HG03342 (cell line): ENCODE measurements at regions not wholly inside any gene's neighbourhood (a gene's known extent, or its start where the extent isn't known, plus 50 kb on each side); places are given as distances from the start of the nearest gene placed in this dataset.
"Not testable (repeated sequence)": the region's sequence is repeated elsewhere in the genome, so short reads cannot be mapped to it uniquely, and the experiment has no call there.

Experiments used
- ATAC-seq: cut with Tn5 transposase; IDR thresholded peaks from one replicate; pipeline ENCODE4 v1.9.1; 2021; ENCODE audit warnings: mild to moderate bottlenecking, moderate library complexity; ENCODE audit not compliant: unreplicated experiment

DNA sequence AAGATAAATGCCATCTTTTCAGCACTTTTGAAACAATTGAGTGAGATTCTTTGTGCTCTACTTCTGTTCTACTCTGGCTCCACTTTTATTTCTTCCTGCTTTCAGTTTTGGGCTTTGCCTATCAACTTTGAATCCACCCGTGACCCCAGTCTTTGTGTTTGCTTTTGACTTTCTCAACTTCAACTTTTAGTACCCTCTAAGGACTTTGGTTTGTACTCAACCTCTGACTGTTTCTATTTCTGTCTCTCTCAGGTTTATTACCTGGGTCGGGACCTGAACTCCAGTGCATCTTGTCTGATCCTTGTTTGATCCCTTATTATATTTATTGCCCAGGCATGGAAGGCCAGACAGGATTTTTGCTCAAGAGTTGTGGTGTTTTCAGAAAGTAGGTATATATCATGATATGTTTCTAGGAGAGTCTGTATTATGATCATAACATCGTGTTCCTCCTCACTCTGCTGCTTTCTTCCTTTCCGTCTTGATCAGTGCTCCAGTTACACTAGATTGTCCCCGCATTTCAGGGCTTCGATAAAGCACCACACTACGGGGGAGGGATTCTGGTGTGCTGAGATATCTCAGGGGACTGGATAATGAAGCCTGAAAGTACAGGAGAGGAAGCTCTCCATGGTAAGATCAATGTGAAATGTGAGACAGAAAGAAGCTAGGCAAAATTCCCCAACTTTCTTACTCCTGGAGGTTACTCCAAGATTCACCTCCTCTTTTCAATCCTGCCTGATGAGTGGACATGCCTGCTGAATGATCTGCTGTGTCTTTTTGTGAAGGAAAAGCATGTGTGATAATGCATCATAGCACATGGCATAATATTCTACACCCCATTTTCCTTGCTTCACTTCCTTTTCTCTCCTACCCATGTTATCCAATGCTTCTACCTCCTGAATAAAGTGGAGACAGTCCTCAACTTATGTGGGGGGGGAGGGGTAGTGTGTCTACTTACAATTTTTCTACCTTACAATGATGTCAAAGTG lies 155.5 kb upstream of the GRIN3A start:
- no peak for ATAC-seq

DNA sequence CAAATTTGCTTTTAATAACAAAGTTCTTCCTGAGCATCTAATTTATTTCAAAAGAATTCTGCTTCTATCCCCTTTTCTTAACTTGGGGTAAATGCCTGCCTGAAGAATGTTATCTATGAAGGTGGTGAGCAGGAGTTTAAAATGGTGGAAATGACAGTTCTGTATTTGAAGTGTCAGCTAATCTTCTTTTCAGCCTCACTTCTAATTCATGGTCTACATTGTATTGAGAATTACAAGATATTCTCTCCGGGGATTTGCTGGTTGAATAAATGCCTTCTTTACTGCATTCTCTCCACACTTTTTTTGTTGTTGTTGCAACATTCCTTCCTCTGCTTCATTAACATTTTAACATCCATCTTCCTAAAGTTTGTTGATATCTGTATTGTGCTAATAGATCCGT lies 143.1 kb upstream of the GRIN3A start:
- ATAC-seq, result no peak

DNA sequence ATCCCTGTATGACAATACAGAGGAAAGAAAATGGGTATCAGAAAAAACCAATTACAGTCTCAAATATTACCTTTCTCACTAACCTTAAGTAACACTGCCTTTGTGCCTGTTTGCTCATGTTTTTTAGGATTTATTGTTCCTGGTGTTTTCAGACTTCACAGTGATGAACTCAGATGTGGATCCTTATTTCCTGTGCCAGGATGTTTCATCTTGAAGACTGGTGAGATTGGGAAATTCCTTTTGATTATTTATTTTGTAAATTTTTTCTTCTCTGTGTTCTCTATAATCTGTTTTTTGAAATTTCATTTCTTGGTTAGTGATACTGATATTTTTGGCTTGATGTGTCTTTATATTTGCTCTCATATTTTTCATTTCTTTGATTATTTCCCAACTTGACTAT lies 142.4 kb upstream of the GRIN3A start:
- no peak for ATAC-seq

DNA sequence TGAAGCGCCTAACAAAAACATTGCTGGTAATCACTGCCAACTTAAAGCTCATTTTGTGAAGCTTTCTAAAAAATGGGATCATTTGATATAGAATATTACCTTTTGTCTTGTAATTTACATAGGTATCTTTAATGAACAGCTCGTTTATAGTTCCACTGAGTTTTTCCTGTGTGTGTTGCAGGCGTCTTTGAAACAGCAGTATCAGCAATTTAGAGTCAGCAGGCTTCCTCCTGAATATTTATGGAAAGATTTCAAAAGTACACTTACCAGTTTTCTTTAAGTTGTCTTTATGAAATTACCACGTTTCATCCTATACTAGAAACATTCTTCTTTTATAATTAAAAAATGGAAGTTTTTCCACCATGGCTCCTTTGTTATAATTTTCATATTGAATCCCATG lies 140.3 kb upstream of the GRIN3A start:
- ATAC-seq, result no peak

- no peak for ATAC-seq
Measured at GRCh38 chr9:101877439-101877838, 139.0 kb upstream of the GRIN3A start.

- no peak for ATAC-seq
Measured at GRCh38 chr9:101861472-101861871, 123.0 kb upstream of the GRIN3A start.

DNA sequence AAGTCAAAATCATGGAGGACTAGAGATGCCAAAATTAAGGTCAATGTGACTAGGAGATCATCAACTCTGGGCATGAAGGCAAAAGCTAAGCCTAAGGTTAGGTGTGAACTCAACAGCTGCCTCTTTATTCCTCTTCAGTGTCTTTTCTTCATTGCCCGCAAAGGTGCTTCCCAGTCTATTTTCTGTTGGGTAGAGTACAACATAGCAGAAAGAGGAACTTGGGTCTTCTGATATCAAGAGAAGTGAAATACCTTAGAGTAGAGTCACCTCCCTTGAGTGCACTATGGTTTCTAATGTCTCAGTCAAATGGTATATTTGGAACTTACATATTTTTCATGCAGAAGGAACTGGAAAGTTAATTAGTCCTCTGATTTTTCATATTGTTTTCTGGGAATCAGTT lies 122.5 kb upstream of the GRIN3A start:
- ATAC-seq, result no peak

DNA sequence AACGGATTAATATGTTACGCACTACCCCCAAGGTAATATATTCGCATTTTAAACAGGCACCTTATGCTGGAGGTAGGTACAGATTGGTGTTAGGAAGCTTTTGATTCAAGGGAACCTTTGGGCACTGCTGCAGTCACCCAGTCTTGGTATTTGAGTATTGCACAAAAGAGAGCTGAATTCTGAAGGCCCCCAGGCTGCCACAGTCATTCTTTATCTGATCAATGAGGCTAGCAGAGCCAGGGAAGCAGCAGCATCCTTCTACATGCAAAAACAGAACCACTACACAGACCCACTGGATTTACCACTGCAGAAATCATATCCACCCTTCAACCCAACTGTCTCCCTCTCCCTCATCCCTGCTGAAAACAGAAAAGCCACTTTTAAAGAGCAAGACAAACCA lies 121.2 kb upstream of the GRIN3A start:
- no peak for ATAC-seq

GRCh38 chr9:101858026-101858425 lies 119.6 kb upstream of the GRIN3A start:
- ATAC-seq, result no peak

DNA sequence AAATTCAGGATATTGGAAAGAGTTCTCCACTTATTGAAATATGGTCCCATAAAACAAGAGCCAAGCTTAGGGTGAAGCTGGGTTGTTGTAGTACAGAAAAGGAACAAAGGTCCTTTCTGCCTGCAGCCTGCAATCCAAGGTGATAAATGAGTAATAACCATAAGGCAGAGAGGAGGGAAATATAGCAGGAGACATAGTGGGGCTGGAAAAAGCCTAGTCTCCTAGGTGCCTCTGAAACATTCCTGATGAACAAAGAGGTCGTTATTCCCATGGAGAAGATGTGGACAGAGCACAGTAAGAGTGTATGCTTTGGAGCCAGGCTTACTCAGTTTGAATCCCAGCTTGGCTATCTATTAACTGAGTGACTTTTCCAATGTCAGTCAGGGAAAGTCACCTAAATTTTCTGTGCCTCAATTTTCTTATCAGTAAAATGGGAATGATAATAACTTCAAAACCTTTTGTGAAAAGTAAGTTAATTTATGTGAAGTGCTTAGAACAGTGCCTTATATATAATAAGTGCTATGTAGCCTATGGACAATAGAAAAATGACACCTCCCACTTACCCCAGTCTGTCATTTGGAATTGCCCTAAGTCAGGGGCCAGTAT lies 110.8 kb upstream of the GRIN3A start:
- no peak for ATAC-seq

DNA sequence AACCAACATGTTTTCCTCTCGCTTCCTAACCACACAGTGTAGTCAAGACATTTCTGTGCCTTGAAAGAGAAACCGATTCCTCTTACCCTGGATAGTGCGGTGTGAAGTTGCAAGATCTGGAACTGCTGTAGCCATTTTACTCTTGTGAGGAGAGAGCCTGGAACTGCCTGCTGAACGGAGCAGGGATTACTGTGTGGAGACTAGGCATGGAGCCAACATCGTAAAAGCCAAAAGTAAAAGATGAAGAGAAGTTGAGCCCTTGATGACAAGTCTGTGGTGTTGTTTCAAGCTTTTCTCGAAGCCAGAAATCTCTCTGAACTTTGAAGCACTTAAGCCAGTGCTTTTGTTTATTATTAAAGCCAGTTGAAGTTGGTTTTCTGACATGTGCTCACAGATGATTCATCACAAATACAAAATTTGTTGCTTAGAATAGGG lies 110.1 kb upstream of the GRIN3A start:
- ATAC-seq, result no peak

DNA sequence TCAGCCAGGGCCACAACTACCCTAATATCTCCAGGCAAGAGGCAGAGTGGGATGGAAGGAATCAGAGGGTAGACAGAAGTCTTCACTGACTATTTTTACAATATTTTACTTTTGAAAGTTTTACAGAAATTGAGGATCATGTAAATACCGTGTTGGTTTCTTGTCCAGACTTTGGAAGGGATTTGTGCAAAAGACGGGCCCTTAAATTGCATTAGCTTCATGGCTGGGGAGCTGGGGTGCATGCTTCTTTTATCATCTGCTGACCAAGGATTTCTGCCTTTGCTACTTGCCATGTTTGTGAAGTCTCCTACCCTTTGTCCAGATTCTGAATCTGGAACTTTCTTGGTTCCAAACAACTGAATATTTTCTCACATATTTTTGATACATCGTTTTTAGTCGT lies 107.7 kb upstream of the GRIN3A start:
- no peak for ATAC-seq

- no peak for ATAC-seq
Measured at GRCh38 chr9:101840694-101841188, 102.3 kb upstream of the GRIN3A start.

DNA sequence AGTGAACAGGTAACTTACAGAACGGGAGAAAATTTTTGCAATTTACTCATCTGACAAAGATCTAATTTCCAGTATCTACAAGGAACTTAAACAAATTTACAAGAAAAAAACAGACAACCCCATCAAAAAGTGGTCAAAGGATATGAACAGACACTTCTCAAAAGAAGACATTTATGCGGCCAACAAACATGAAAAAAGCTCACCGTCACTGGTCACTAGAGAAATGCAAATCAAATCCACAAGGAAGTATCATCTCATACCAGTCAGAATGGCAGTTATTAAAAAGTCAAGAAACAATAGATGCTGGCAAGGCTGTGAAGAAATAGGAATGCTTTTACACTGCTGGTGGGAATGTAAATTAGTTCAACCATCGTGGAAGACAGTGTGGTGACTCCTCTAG lies 100.5 kb upstream of the GRIN3A start:
- ATAC-seq, result not testable (repeated sequence)

DNA sequence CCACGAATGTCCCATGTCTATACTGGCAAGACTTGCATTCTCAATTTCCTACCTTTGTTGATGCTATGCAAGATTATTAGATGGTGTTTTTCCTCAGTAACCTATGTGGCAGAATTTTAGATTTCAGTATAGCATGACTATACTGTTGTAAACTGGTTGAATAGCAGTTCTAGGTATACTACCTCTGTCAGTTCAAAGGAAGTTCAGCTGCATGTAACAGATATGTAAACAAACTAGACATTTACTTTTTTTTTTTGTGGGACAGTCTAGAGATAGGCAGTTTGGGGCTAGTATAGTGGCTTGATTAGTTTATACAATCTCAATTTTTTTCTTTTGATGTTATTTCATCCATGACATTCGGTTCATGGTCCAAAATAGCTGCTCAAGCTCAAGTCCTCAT lies 97.6 kb upstream of the GRIN3A start:
- no peak for ATAC-seq

- ATAC-seq, result no peak
Measured at GRCh38 chr9:101832486-101832885, 94.0 kb upstream of the GRIN3A start.

DNA sequence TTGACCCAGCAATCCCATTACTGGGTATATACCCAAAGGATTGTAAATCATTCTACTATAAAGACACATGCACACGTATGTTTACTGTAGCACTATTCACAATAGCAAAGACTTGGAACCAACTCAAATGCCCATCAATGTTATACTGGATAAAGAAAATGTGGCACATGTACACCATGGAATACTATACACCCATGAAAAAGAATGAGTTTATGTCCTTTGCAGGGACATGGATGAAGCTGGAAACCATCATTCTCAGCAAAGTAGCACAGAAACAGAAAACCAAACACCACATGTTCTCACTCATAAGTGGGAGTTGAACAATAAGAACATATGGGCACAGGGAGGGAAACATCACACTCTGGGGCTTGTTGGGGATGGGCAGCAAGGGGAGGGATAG lies 83.0 kb upstream of the GRIN3A start:
- not testable (repeated sequence) for ATAC-seq

GRCh38 chr9:101820983-101821382 lies 82.5 kb upstream of the GRIN3A start:
- not testable (repeated sequence) for ATAC-seq

- ATAC-seq, result no peak
Measured at GRCh38 chr9:101814064-101814463, 75.6 kb upstream of the GRIN3A start.

DNA sequence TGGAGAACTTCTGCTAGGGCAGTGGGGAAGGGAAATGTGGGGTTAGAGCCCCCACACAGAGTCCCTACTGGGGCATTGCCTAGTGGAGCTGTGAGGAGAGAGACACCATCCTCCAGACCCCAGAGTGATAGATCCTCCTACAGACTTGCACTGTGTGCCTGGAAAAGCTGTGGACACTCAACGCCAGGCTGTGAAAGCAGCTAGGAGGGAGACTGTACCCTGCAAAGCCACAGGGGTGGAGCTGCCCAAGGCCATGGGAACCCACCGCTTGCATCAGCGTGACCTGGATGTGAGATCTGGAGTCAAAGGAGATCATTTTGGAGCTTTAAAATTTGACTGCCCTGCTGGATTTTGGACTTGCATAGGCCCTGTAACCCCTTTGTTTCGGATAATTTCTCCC lies 69.4 kb upstream of the GRIN3A start:
- not testable (repeated sequence) for ATAC-seq

- no peak for ATAC-seq
Measured at GRCh38 chr9:101796044-101796443, 57.6 kb upstream of the GRIN3A start.

DNA sequence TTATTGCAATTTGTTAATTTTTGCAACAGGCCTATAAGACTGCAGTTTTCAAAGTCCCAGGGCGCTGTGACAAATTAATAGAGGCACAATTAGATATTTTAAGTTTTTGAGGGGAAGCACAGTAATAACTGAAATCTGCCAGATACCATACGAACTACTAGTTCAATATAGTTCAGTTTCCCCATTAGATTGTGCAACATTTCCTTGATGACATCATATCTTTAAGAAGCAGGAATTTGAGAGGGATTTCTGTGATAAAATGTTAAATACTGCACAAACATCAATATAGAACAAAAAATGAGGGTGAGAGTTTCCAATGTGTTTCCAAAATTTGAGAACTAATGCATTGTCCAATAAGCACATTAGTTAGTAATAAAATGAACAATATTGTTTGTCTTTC lies 56.7 kb upstream of the GRIN3A start:
- no peak for ATAC-seq
